CD4-positive, alpha-beta T cell treated with Interleukin-15 for 4 hours (primary cell): ENCODE measurements at regions not wholly inside any gene's neighbourhood (a gene's known extent, or its start where the extent isn't known, plus 50 kb on each side); places are given as distances from the start of the nearest gene placed in this dataset.
A peak's percentile ranks its signal among the peaks of the same experiment; 100 is the strongest.

Experiments
- DNase-seq: peaks from one replicate; pipeline ENCODE4 v3.0.0-alpha.2; 2020; ENCODE audit warnings: low spot score

GRCh38 chr6:15023448-15023847 lies 222.4 kb upstream of the JARID2 start:
- peak; percentile 31 for DNase-seq

GRCh38 chr6:15025446-15025845 lies 220.4 kb upstream of the JARID2 start:
- DNase-seq = no peak

GRCh38 chr6:15026832-15027231 lies 219.0 kb upstream of the JARID2 start:
- no peak for DNase-seq

GRCh38 chr6:15027472-15027871 lies 218.4 kb upstream of the JARID2 start:
- DNase-seq = no peak

- no peak for DNase-seq
Measured at GRCh38 chr6:15032015-15032414, 213.9 kb upstream of the JARID2 start.

- no peak for DNase-seq
Measured at GRCh38 chr6:15033850-15034203, 212.0 kb upstream of the JARID2 start.

- no peak for DNase-seq
Measured at GRCh38 chr6:15036690-15037245, 209.1 kb upstream of the JARID2 start.

- no peak for DNase-seq
Measured at GRCh38 chr6:15037253-15037652, 208.6 kb upstream of the JARID2 start.

GRCh38 chr6:15038013-15038791 lies 207.7 kb upstream of the JARID2 start:
- DNase-seq = no peak

GRCh38 chr6:15039136-15039535 lies 206.7 kb upstream of the JARID2 start:
- no peak for DNase-seq

- no peak for DNase-seq
Measured at GRCh38 chr6:15042938-15043337, 202.9 kb upstream of the JARID2 start.

- DNase-seq = no peak
Measured at GRCh38 chr6:15044146-15044882, 201.6 kb upstream of the JARID2 start.

GRCh38 chr6:15044948-15045347 lies 200.9 kb upstream of the JARID2 start:
- no peak for DNase-seq

- DNase-seq = no peak
Measured at GRCh38 chr6:15046751-15047150, 199.1 kb upstream of the JARID2 start.

- DNase-seq = no peak
Measured at GRCh38 chr6:15048367-15048766, 197.5 kb upstream of the JARID2 start.

GRCh38 chr6:15058200-15059061 lies 187.4 kb upstream of the JARID2 start:
- DNase-seq = no peak

- no peak for DNase-seq
Measured at GRCh38 chr6:15061180-15061641, 184.7 kb upstream of the JARID2 start.

GRCh38 chr6:15061908-15062515 lies 183.9 kb upstream of the JARID2 start:
- DNase-seq = no peak

- DNase-seq = no peak
Measured at GRCh38 chr6:15062516-15063252, 183.2 kb upstream of the JARID2 start.

- no peak for DNase-seq
Measured at GRCh38 chr6:15063253-15063853, 182.5 kb upstream of the JARID2 start.
